H9 (cell line): ENCODE measurements at regions not wholly inside any gene's neighbourhood (a gene's known extent, or its start where the extent isn't known, plus 50 kb on each side); places are given as distances from the start of the nearest gene placed in this dataset.

Source experiments
- DNase-seq: peaks from one replicate; pipeline ENCODE4 v3.0.0-alpha.2; 2017
- H2AFZ ChIP-seq: one replicate; pipeline ENCODE4 v1.6.1; 2013; ENCODE audit warnings: mild to moderate bottlenecking, low read length, control low read depth, moderate library complexity
- H2AK5ac ChIP-seq: 2 replicates; pipeline ENCODE4 v1.6.1; 2013; ENCODE audit warnings: low read length, control low read depth, mixed read lengths; ENCODE audit not compliant: insufficient read length
- H2BK120ac ChIP-seq: one replicate; pipeline ENCODE4 v1.6.1; 2013; ENCODE audit warnings: low read depth, mild to moderate bottlenecking, low read length, control low read depth, inconsistent platforms; ENCODE audit not compliant: poor library complexity, severe bottlenecking
- H2BK12ac ChIP-seq: 2 replicates; pipeline ENCODE4 v1.6.1; 2013; ENCODE audit warnings: low read length, control low read depth, mixed read lengths, low read depth; ENCODE audit not compliant: insufficient read length
- H2BK15ac ChIP-seq: 2 replicates; pipeline ENCODE4 v1.6.1; 2013; ENCODE audit warnings: low read depth, low read length, control low read depth
- H2BK20ac ChIP-seq: one replicate; pipeline ENCODE4 v1.6.1; 2013; ENCODE audit warnings: low read depth, mild to moderate bottlenecking, low read length, control low read depth, inconsistent platforms; ENCODE audit not compliant: poor library complexity, severe bottlenecking
- H2BK5ac ChIP-seq: 2 replicates; pipeline ENCODE4 v1.6.1; 2013; ENCODE audit warnings: low read length, control low read depth, mixed read lengths; ENCODE audit not compliant: insufficient read length
- H3K14ac ChIP-seq: 2 replicates; pipeline ENCODE4 v1.6.1; 2013; ENCODE audit warnings: low read length, control low read depth; ENCODE audit not compliant: insufficient read depth
- H3K18ac ChIP-seq: 2 replicates; pipeline ENCODE4 v1.6.1; 2013; ENCODE audit warnings: low read depth, mild to moderate bottlenecking, mixed read lengths, low read length, control low read depth; ENCODE audit not compliant: insufficient read length
- H3K23ac ChIP-seq: 2 replicates; pipeline ENCODE4 v1.6.1; 2013; ENCODE audit warnings: low read length, control low read depth, mixed read lengths, low read depth; ENCODE audit not compliant: insufficient read length
- H3K23me2 ChIP-seq: 2 replicates; pipeline ENCODE4 v1.6.1; 2013; ENCODE audit warnings: low read depth, mild to moderate bottlenecking, mixed read lengths, low read length, control low read depth; ENCODE audit not compliant: insufficient read length, poor library complexity, severe bottlenecking
- H3K27ac ChIP-seq: 2 replicates; pipeline ENCODE4 v1.5.1; 2013; ENCODE audit warnings: low read length, control low read depth, mixed read lengths, low read depth; ENCODE audit not compliant: insufficient read length
- H3K27me3 ChIP-seq: 2 replicates; pipeline ENCODE4 v1.6.1; 2013; ENCODE audit warnings: low read length, control low read depth, inconsistent platforms; ENCODE audit not compliant: insufficient read depth
- H3K4ac ChIP-seq: 2 replicates; pipeline ENCODE4 v1.6.1; 2013; ENCODE audit warnings: low read depth, mild to moderate bottlenecking, control low read depth, inconsistent platforms, low read length, moderate library complexity
- H3K4me1 ChIP-seq: 2 replicates; pipeline ENCODE4 v1.6.1; 2013; ENCODE audit warnings: low read length, control low read depth, inconsistent platforms; ENCODE audit not compliant: insufficient read depth
- H3K4me2 ChIP-seq: 2 replicates; pipeline ENCODE4 v1.6.1; 2013; ENCODE audit warnings: low read length, control low read depth, mixed read lengths; ENCODE audit not compliant: insufficient read length, insufficient read depth
- H3K56ac ChIP-seq: 2 replicates; pipeline ENCODE4 v1.6.1; 2013; ENCODE audit warnings: low read depth, mild to moderate bottlenecking, mixed read lengths, low read length, control low read depth; ENCODE audit not compliant: insufficient read length
- H3K79me1 ChIP-seq: 2 replicates; pipeline ENCODE4 v1.6.1; 2013; ENCODE audit warnings: low read depth, mild to moderate bottlenecking, moderate library complexity, low read length, control low read depth, inconsistent platforms; ENCODE audit not compliant: insufficient read depth, poor library complexity, severe bottlenecking
- H3K79me2 ChIP-seq: 2 replicates; pipeline ENCODE4 v1.6.1; 2013; ENCODE audit warnings: low read length, control low read depth, inconsistent platforms; ENCODE audit not compliant: insufficient read depth
- H3K9ac ChIP-seq: 2 replicates; pipeline ENCODE4 v1.6.1; 2013; ENCODE audit warnings: low read length, control low read depth, mixed read lengths; ENCODE audit not compliant: insufficient read length; ENCODE audit errors: extremely low read depth
- H3K9me3 ChIP-seq: one replicate; pipeline ENCODE4 v1.6.1; 2013; ENCODE audit warnings: low read depth, low read length, inconsistent platforms; ENCODE audit not compliant: control insufficient read depth
- H3T11ph ChIP-seq: one replicate; pipeline ENCODE4 v1.6.1; 2013; ENCODE audit warnings: mild to moderate bottlenecking, low read length, control low read depth, inconsistent platforms
- H4K20me1 ChIP-seq: one replicate; pipeline ENCODE4 v1.6.1; 2013; ENCODE audit not compliant: control insufficient read depth, insufficient read length, insufficient read depth
- H4K5ac ChIP-seq: 2 replicates; pipeline ENCODE4 v1.6.1; 2013; ENCODE audit warnings: low read depth, mild to moderate bottlenecking, mixed read lengths, low read length, control low read depth; ENCODE audit not compliant: insufficient read length
- H4K8ac ChIP-seq: replicated peaks from 2 replicates; pipeline ENCODE4 v1.6.1; 2013; ENCODE audit warnings: low read length, control low read depth, mixed read lengths, low read depth; ENCODE audit not compliant: insufficient read length
- H4K91ac ChIP-seq: 2 replicates; pipeline ENCODE4 v1.6.1; 2013; ENCODE audit warnings: low read depth, mild to moderate bottlenecking, moderate library complexity, mixed read lengths, low read length, control low read depth; ENCODE audit not compliant: insufficient read length
- H3K27ac Mint-ChIP-seq, 3 experiments: 2 replicates in 2 of 3; 3 replicates in 1 of 3; pipeline ENCODE4 v1.8.0; 2020 to 2021; ENCODE audit warnings: mixed read lengths in 3 of 3, mild to moderate bottlenecking in 1 of 3, moderate library complexity in 1 of 3
- H3K27me3 Mint-ChIP-seq: 2 replicates; pipeline ENCODE4 v1.8.0; 2021; ENCODE audit warnings: low read depth, mild to moderate bottlenecking, moderate library complexity, mixed read lengths
- H3K36me3 Mint-ChIP-seq, 3 experiments: 2 replicates in 2 of 3; 3 replicates in 1 of 3; pipeline ENCODE4 v1.8.0; 2020 to 2021; ENCODE audit warnings: low read depth in 3 of 3, mixed read lengths in 3 of 3; ENCODE audit not compliant: insufficient read depth in 1 of 3
- H3K4me1 Mint-ChIP-seq, 2 experiments: 2 replicates each; pipeline ENCODE4 v1.8.0; 2020; ENCODE audit warnings: mixed read lengths in 2 of 2
- H3K4me3 Mint-ChIP-seq, 2 experiments: 2 replicates in 1 of 2; 3 replicates in 1 of 2; pipeline ENCODE4 v1.8.0; 2020 to 2021; ENCODE audit warnings: mild to moderate bottlenecking in 2 of 2, mixed read lengths in 2 of 2, moderate library complexity in 1 of 2
- H3K9me3 Mint-ChIP-seq, 2 experiments: 2 replicates in 1 of 2; 3 replicates in 1 of 2; pipeline ENCODE4 v1.8.0; 2020; ENCODE audit warnings: mild to moderate bottlenecking in 2 of 2, mixed read lengths in 2 of 2, moderate library complexity in 1 of 2
- CTCF ChIP-seq: fragments of 200-600 bp; sonication (generic); conservative IDR thresholded peaks from 3 replicates; pipeline ENCODE4 v1.8.0; 2021; ENCODE audit warnings: antibody characterized with exemption, mild to moderate bottlenecking
- WGBS: extraction: QIAGEN DNeasy Blood & Tissue Kit; methylation state at CpG from one replicate; pipeline ENCODE4 v1.1.7; 2013; ENCODE audit warnings: missing lambda C conversion rate, low lambda C conversion rate, mixed read lengths; ENCODE audit not compliant: insufficient read length; ENCODE audit errors: extremely low coverage; 5-methylcytosine and 5-hydroxymethylcytosine counted together

GRCh38 chr2:34892256-34892655 is 1293.2 kb upstream of the FAM98A start:
- no peak overlapping the region for H2BK120ac ChIP-seq
- no peak overlapping the region for H3K9ac ChIP-seq
- no peak overlapping the region for H3K18ac ChIP-seq
- no peaks in the 10 kb centered on the region for H3K27me3 ChIP-seq
- TF ChIP-seq CTCF = no peak
- no peak overlapping the region for H2BK20ac ChIP-seq
- H4K5ac ChIP-seq = no peak overlapping the region
- no peak overlapping the region for H3K4ac ChIP-seq
- no peak overlapping the region for H3K4me2 ChIP-seq
- no peak overlapping the region for H2BK15ac ChIP-seq
- no peak overlapping the region for H2BK5ac ChIP-seq
- H3K27ac Mint-ChIP-seq = peak overlapping the region in 1 of 3 experiments; percentile 50; a peak in 1 of 7 replicates
- H2BK12ac ChIP-seq = no peak overlapping the region
- H3K23ac ChIP-seq = no peak overlapping the region
- H3K79me2 ChIP-seq = no peaks in the 10 kb centered on the region
- no peak for DNase-seq
- no peaks in the 10 kb centered on the region for H3K9me3 ChIP-seq
- H3K56ac ChIP-seq = no peak overlapping the region
- H3K4me1 ChIP-seq = no peaks in the 10 kb centered on the region
- no peaks in the 10 kb centered on the region; a peak in 1 of 7 replicates for H3K36me3 Mint-ChIP-seq
- no peaks in the 10 kb centered on the region for H3K4me1 Mint-ChIP-seq
- 100% methylated on average over 1 of the region's 5 CpGs for WGBS
- no peak overlapping the region for H4K8ac ChIP-seq
- no peak overlapping the region for H2AFZ ChIP-seq
- H3K14ac ChIP-seq = no peak overlapping the region
- H4K91ac ChIP-seq = no peak overlapping the region
- H3K79me1 ChIP-seq = no peaks in the 10 kb centered on the region
- no peak overlapping the region for H3K4me3 Mint-ChIP-seq
- H3K23me2 ChIP-seq = no peaks in the 10 kb centered on the region
- H4K20me1 ChIP-seq = no peaks in the 10 kb centered on the region
- H3K9me3 Mint-ChIP-seq = no peaks in the 10 kb centered on the region
- H3K27ac ChIP-seq = no peak overlapping the region
- no peaks in the 10 kb centered on the region; the same call in 1 of the 2 replicates for H3K27me3 Mint-ChIP-seq
- H2AK5ac ChIP-seq = no peak overlapping the region
- no peak overlapping the region for H3T11ph ChIP-seq
